IMR-90 (cell line): ENCODE measurements at regions not wholly inside any gene's neighbourhood (a gene's known extent, or its start where the extent isn't known, plus 50 kb on each side); places are given as distances from the start of the nearest gene placed in this dataset.
"Not testable (repeated sequence)": the region's sequence is repeated elsewhere in the genome, so short reads cannot be mapped to it uniquely, and the experiment has no call there.

Source experiments
- ATAC-seq: fragments of 200-7000 bp; cut with Tn5 transposase; 2 replicates; pipeline ENCODE4 v1.9.1; 2020; ENCODE audit warnings: low read depth, mild to moderate bottlenecking, moderate library complexity
- BruUV-seq: library from RNA; stranded (reverse); fragments of 400-500 nt; replicated peaks from 2 replicates; lab custom pipeline; 2021; lab: Mats Ljungman, UMichigan
- CTCF ChIA-PET: fragments of 300-600 bp; formaldehyde crosslinking; extraction: SDS; loops from one replicate; lab custom pipeline; 2021; ENCODE audit warnings: antibody characterized with exemption; lab: Yijun Ruan, JAX
- POLR2A ChIA-PET: fragments of 300-600 bp; sonication (Branson Sonifier 250); formaldehyde crosslinking; loops from one replicate; lab custom pipeline; 2022; ENCODE audit warnings: antibody characterized with exemption; ENCODE audit not compliant: unreplicated experiment; lab: Charles Lee
- DNase-seq: peaks from one replicate; pipeline ENCODE4 v3.0.0; 2013
- H2AFZ ChIP-seq: replicated peaks from 2 replicates; pipeline ENCODE3; 2013; ENCODE audit warnings: low read length, mild to moderate bottlenecking; ENCODE audit not compliant: poor library complexity
- H2AK5ac ChIP-seq: 2 replicates; pipeline ENCODE4 v1.6.1; 2013; ENCODE audit warnings: low read depth, low read length, inconsistent platforms
- H2AK9ac ChIP-seq: replicated peaks from 2 replicates; pipeline ENCODE3; 2013; ENCODE audit warnings: mild to moderate bottlenecking, low read depth, low read length, moderate library complexity; ENCODE audit not compliant: poor library complexity
- H2BK120ac ChIP-seq: 2 replicates; pipeline ENCODE4 v1.6.1; 2013; ENCODE audit warnings: low read depth, low read length, inconsistent platforms
- H2BK15ac ChIP-seq: 3 replicates; pipeline ENCODE4 v1.6.1; 2013; ENCODE audit warnings: low read depth, low read length, inconsistent platforms
- H2BK20ac ChIP-seq: 2 replicates; pipeline ENCODE4 v1.6.1; 2013; ENCODE audit warnings: low read depth, mild to moderate bottlenecking, inconsistent platforms, low read length, moderate library complexity
- H2BK5ac ChIP-seq: 2 replicates; pipeline ENCODE4 v1.6.1; 2013; ENCODE audit warnings: mild to moderate bottlenecking, low read depth, low read length, inconsistent platforms; ENCODE audit not compliant: poor library complexity, severe bottlenecking
- H3K14ac ChIP-seq: replicated peaks from 2 replicates; pipeline ENCODE4 v1.6.1; 2013; ENCODE audit warnings: low read depth, low read length, inconsistent platforms
- H3K18ac ChIP-seq: 2 replicates; pipeline ENCODE4 v1.6.1; 2013; ENCODE audit warnings: low read depth, low read length, control low read depth
- H3K23ac ChIP-seq: 2 replicates; pipeline ENCODE4 v1.6.1; 2013; ENCODE audit warnings: low read depth, low read length, inconsistent platforms
- H3K27ac ChIP-seq: 2 replicates; pipeline ENCODE4 v1.5.1; 2013; ENCODE audit warnings: mild to moderate bottlenecking, control low read depth, low read length; ENCODE audit not compliant: insufficient read depth
- H3K27me3 ChIP-seq: 2 replicates; pipeline ENCODE4 v1.6.1; 2013; ENCODE audit warnings: low read length; ENCODE audit not compliant: control insufficient read depth, insufficient read depth
- H3K36me3 ChIP-seq: 2 replicates; pipeline ENCODE4 v1.6.1; 2013; ENCODE audit warnings: low read length, mixed read lengths; ENCODE audit not compliant: control insufficient read depth, insufficient read depth
- H3K4ac ChIP-seq: 2 replicates; pipeline ENCODE4 v1.6.1; 2013; ENCODE audit warnings: low read depth, low read length, inconsistent platforms
- H3K4me1 ChIP-seq: 2 replicates; pipeline ENCODE4 v1.6.1; 2013; ENCODE audit warnings: low read length, mixed read lengths; ENCODE audit not compliant: control insufficient read depth, insufficient read depth
- H3K4me2 ChIP-seq: 2 replicates; pipeline ENCODE4 v1.6.1; 2013; ENCODE audit warnings: low read depth, mild to moderate bottlenecking, control low read depth, low read length, moderate library complexity
- H3K4me3 ChIP-seq: 2 replicates; pipeline ENCODE4 v1.5.1; 2013; ENCODE audit warnings: low read depth, mild to moderate bottlenecking, control low read depth, low read length, moderate library complexity; ENCODE audit not compliant: insufficient read depth
- H3K56ac ChIP-seq: 2 replicates; pipeline ENCODE4 v1.6.1; 2013; ENCODE audit warnings: low read length, inconsistent platforms; ENCODE audit not compliant: insufficient read depth; ENCODE audit errors: extremely low read depth
- H3K79me1 ChIP-seq, 2 experiments: 2 replicates each; pipeline ENCODE4 v1.6.1; 2013; ENCODE audit warnings: low read length in 2 of 2, inconsistent platforms in 1 of 2, low read depth in 1 of 2
- H3K9ac ChIP-seq: 2 replicates; pipeline ENCODE4 v1.6.1; 2013; ENCODE audit warnings: low read depth, low read length, control low read depth
- H3K9me1 ChIP-seq: 2 replicates; pipeline ENCODE4 v1.6.1; 2013; ENCODE audit warnings: low read length, inconsistent platforms; ENCODE audit not compliant: insufficient read depth
- H3K9me3 ChIP-seq: 2 replicates; pipeline ENCODE4 v1.6.1; 2013; ENCODE audit warnings: low read length; ENCODE audit not compliant: control insufficient read depth, insufficient read depth
- H4K20me1 ChIP-seq: 2 replicates; pipeline ENCODE4 v1.6.1; 2013; ENCODE audit warnings: low read length, inconsistent platforms; ENCODE audit not compliant: insufficient read depth
- H4K5ac ChIP-seq: 2 replicates; pipeline ENCODE4 v1.6.1; 2013; ENCODE audit warnings: mild to moderate bottlenecking, low read depth, low read length, control low read depth
- H4K8ac ChIP-seq, 2 experiments: 2 replicates each; pipeline ENCODE4 v1.6.1; 2013; ENCODE audit warnings: low read depth in 2 of 2, low read length in 2 of 2, control low read depth in 1 of 2, inconsistent platforms in 1 of 2
- H4K91ac ChIP-seq: 2 replicates; pipeline ENCODE4 v1.6.1; 2013; ENCODE audit warnings: low read depth, low read length, inconsistent platforms; ENCODE audit not compliant: insufficient read depth
- POLR2A ChIP-seq: IDR thresholded peaks from 2 replicates; pipeline ENCODE4 v1.6.1; 2012; ENCODE audit warnings: mild to moderate bottlenecking, low read depth, low read length
- RCOR1 ChIP-seq: IDR thresholded peaks from 2 replicates; pipeline ENCODE4 v1.6.1; 2012; ENCODE audit warnings: mild to moderate bottlenecking, low read length, improper control_type of control experiment; ENCODE audit not compliant: insufficient replicate concordance
- WGBS, 2 experiments: methylation state at CpG; one replicate each; pipeline versions ENCODE4 v1.1.5 to v1.1.7; 2013; ENCODE audit warnings: missing lambda C conversion rate in 2 of 2; ENCODE audit not compliant: insufficient read length in 1 of 2; ENCODE audit errors: extremely low coverage in 2 of 2; 5-methylcytosine and 5-hydroxymethylcytosine counted together
- dilution Hi-C: fragments of 300-500 bp; cut with HindIII; formaldehyde crosslinking; loops from one replicate; pipeline ENCODE4 v1.14.3; 2018; ENCODE audit warnings: low sequenced_read_pairs; ENCODE audit not compliant: unreplicated experiment
- in situ Hi-C: fragments of 300-500 bp; cut with MboI; formaldehyde crosslinking; loops from 3 replicates; pipeline ENCODE4 v1.14.3; 2019; ENCODE audit warnings: low sequenced_read_pairs, inconsistent platforms, mixed read lengths
- intact Hi-C: fragments of 100-400 bp; cut with micrococcal nuclease; formaldehyde crosslinking; loops from 2 replicates; pipeline ENCODE4 v1.10.0; 2022

DNA sequence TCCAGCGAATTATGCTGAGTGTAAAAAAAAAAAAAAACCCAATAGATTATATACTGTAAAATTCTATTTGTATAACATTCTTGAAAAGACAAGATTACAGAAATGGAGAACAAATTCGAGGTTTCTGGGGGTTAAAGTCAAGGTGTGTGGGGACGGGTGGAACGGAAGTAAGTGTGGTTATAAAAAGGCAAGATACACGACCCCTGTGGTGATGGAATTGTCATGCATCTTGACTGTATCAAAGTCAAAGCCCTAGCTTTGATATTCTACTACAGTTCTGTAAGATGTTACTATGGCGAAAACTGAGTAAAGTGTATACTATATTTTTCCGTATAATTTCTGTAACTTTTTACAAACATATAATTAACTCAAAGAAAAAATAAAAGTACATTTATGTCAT lies 718.2 kb upstream of the PCDH15 start:
- intact Hi-C loops (no loop called here), dilution Hi-C loops (no loop called here), in situ Hi-C loops (no loop called here)
- TF ChIP-seq RCOR1: no peak
- no peak for TF ChIP-seq POLR2A
- POLR2A ChIA-PET: interaction anchor here (0.6 kb wide), 1 partner anchor 14 kb away, joined by 6 read pairs; no protein-coding TSS in a partner anchor
- Histone ChIP-seq H3K9me1 (no peaks in the 10 kb centered on the region), H2BK15ac (no peak overlapping the region), H3K9me3 (0 out of 2 replicates have a peak, but pooled peaks cover 3% of the 10 kb centered on the region), H3K36me3 (no peaks in the 10 kb centered on the region), H3K4me3 (no peak overlapping the region), H2AK5ac (no peak overlapping the region), H2AK9ac (no peak overlapping the region), H3K14ac (no peak overlapping the region), H4K91ac (no peak overlapping the region), H3K23ac (no peak overlapping the region), H3K4me1 (no peaks in the 10 kb centered on the region), H3K4ac (no peak overlapping the region), H3K79me1 (no peaks in the 10 kb centered on the region), H3K56ac (no peak overlapping the region), H3K9ac (no peak overlapping the region), H2BK120ac (no peak overlapping the region), H3K18ac (no peak overlapping the region), H2AFZ (no peak overlapping the region), H3K4me2 (no peak overlapping the region), H2BK20ac (no peak overlapping the region), H2BK5ac (no peak overlapping the region), H4K20me1 (no peaks in the 10 kb centered on the region), H3K27ac (no peak overlapping the region), H4K8ac (no peak overlapping the region), H3K27me3 (no peaks in the 10 kb centered on the region), H4K5ac (no peak overlapping the region)
- CTCF ChIA-PET: interaction anchor here (0.6 kb wide), 1 partner anchor 23 kb away, joined by 3 read pairs; no protein-coding TSS in a partner anchor
- BruUV-seq: no TSS peak
- DNase-seq: no peak
- no peak for ATAC-seq
- no CpG with 5 or more reads among the region's 7 CpGs for WGBS, 2 experiments

DNA sequence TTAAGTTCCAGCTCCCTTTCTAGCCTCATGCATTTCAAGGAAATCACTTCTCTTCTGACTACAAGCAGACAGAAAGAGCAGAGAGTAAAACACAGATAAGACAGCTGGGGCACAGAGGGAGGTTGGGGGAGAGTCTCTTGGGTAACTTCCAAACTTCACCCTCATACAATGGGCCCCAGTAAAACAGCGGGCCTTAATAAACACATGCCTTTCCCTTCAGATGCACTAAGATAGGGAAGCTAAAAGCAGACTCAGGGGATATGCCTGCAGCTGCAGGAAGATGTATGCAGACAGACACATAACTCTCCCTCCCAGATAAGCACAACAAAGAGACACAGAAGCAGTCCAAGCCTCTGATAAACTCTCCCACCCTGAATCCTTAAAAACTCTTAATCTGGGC lies 717.4 kb upstream of the PCDH15 start:
- H2BK120ac ChIP-seq: not testable (repeated sequence)

More for the DNA sequence above, 717.4 kb upstream of the PCDH15 start:
- POLR2A ChIA-PET: interaction anchor here (0.6 kb wide), 1 partner anchor 13 kb away, joined by 6 read pairs; no protein-coding TSS in a partner anchor
- ATAC-seq, H2BK15ac ChIP-seq, H3K4me2 ChIP-seq, H3K23ac ChIP-seq, in situ Hi-C loops, H4K91ac ChIP-seq, H2AFZ ChIP-seq, H4K8ac ChIP-seq, H3K27ac ChIP-seq, H3K4me1 ChIP-seq, H3K79me1 ChIP-seq, H3K4me3 ChIP-seq, H3K4ac ChIP-seq, dilution Hi-C loops, H3K18ac ChIP-seq, H2AK9ac ChIP-seq, H2BK20ac ChIP-seq, H3K9me3 ChIP-seq, H3K36me3 ChIP-seq, H3K14ac ChIP-seq, H2AK5ac ChIP-seq, H3K9ac ChIP-seq, DNase-seq, H3K27me3 ChIP-seq, H2BK5ac ChIP-seq, CTCF ChIA-PET, intact Hi-C loops, H4K5ac ChIP-seq, H3K56ac ChIP-seq, H3K9me1 ChIP-seq, BruUV-seq, H4K20me1 ChIP-seq: not testable (repeated sequence)
- WGBS, 2 experiments: no CpG with 5 or more reads among the region's 1 CpG
